ENCODE measurements at regions not wholly inside any gene's neighbourhood (a gene's known extent, or its start where the extent isn't known, plus 50 kb on each side); places are given as distances from the start of the nearest gene placed in this dataset.

DNA sequence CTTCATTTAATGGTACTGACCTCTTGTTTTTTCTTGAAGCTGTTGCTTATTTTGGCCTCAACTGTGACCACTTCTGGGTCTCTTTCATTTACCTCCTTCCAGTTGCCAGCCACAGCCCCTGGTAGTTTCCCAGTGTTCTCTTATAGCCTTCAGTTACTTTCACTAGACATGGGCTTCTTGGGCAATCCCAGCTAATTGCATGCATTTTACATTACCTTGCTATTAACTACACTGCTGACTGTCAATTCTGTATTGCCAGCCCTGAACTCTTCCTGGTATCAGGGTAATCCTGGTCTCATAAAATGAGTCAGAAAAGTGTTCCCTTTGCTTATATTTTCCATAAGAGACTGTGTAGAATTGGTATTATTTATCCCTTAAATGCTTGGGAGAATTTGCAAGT lies 195.8 kb upstream of the LARGE1 start:
- H3K36me3 Mint-ChIP-seq (ENCODE audit: low read depth): no peaks in the 10 kb centered on the region

DNA sequence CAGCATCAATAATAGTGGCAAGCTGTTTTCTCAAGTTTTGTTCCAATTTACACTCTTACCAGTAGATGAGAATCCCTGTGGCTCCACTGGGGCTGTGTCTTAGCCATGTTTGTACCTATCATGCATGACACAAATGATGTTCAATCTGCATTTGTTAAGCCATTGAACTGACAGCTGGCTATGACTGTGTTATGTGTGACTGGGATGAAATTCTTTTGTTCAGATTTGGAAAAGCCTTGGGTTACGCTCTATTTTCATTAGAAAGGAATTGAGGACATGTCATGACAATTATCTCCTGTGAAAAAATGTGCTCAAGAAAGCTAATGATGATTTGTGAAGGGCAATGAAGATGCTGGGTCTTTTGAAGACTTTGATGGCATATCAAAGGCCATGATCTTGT lies 201.8 kb upstream of the LARGE1 start:
- no peak overlapping the region for H3K27ac ChIP-seq (ENCODE audit: low read depth in 1 of 2, low read length in 2 of 2)
- Mint-ChIP-seq H3K27ac (no peak overlapping the region), H3K9me3 (peaks cover 2% of the 10 kb centered on the region), H3K4me1 (ENCODE audit: low read depth) (no peaks in the 10 kb centered on the region), H3K27me3 (no peaks in the 10 kb centered on the region), H3K4me3 (no peak overlapping the region), H3K36me3 (ENCODE audit: low read depth) (no peaks in the 10 kb centered on the region)
- intact Hi-C loops (cut with DNase I, micrococcal nuclease): no loop called here
- POLR2A ChIA-PET: no interaction called here
- H3K4me3 ChIP-seq (ENCODE audit: low read length): no peak overlapping the region
- CTCF ChIA-PET: interaction anchor here (1.4 kb wide), 1 partner anchor 11 kb away, joined by 3 read pairs; no protein-coding TSS in a partner anchor
- TF ChIP-seq, protein P1, sequence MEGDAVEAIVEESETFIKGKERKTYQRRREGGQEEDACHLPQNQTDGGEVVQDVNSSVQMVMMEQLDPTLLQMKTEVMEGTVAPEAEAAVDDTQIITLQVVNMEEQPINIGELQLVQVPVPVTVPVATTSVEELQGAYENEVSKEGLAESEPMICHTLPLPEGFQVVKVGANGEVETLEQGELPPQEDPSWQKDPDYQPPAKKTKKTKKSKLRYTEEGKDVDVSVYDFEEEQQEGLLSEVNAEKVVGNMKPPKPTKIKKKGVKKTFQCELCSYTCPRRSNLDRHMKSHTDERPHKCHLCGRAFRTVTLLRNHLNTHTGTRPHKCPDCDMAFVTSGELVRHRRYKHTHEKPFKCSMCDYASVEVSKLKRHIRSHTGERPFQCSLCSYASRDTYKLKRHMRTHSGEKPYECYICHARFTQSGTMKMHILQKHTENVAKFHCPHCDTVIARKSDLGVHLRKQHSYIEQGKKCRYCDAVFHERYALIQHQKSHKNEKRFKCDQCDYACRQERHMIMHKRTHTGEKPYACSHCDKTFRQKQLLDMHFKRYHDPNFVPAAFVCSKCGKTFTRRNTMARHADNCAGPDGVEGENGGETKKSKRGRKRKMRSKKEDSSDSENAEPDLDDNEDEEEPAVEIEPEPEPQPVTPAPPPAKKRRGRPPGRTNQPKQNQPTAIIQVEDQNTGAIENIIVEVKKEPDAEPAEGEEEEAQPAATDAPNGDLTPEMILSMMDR (IDR thresholded peaks at IDR 0.05): no peak
- H3K27me3 ChIP-seq (ENCODE audit: control insufficient read depth in 1 of 2, insufficient read depth in 2 of 2, low read length in 2 of 2): no peaks in the 10 kb centered on the region
- no peaks in the 10 kb centered on the region for H3K4me1 ChIP-seq (ENCODE audit: insufficient read depth, low read length)
- ATAC-seq (ENCODE audit: poor library complexity) (no peak), DNase-seq (no peak)
- no peaks in the 10 kb centered on the region for H3K9me3 ChIP-seq (ENCODE audit: control insufficient read depth in 1 of 2, insufficient read depth in 1 of 2, low read length in 2 of 2)
- no peaks in the 10 kb centered on the region for H3K36me3 ChIP-seq (ENCODE audit: insufficient read depth, low read length)

More for the DNA sequence above, 195.8 kb upstream of the LARGE1 start:
- TF ChIP-seq, protein P1 (IDR thresholded peaks at IDR 0.05): no peak
- no peaks in the 10 kb centered on the region for H3K9me3 ChIP-seq (ENCODE audit: control insufficient read depth in 1 of 2, insufficient read depth in 1 of 2, low read length in 2 of 2)
- ATAC-seq (ENCODE audit: poor library complexity) (no peak), DNase-seq (no peak)
- intact Hi-C loops (cut with DNase I, micrococcal nuclease): no loop called here
- Mint-ChIP-seq H3K4me3 (no peak overlapping the region), H3K9me3 (no peaks in the 10 kb centered on the region), H3K4me1 (ENCODE audit: low read depth) (no peaks in the 10 kb centered on the region), H3K27me3 (no peaks in the 10 kb centered on the region), H3K27ac (no peak overlapping the region)
- ChIA-PET CTCF (no interaction called here), POLR2A (no interaction called here)
- no peak overlapping the region for H3K27ac ChIP-seq (ENCODE audit: low read depth in 1 of 2, low read length in 2 of 2)
- H3K4me3 ChIP-seq (ENCODE audit: low read length): no peak overlapping the region
- H3K4me1 ChIP-seq (ENCODE audit: insufficient read depth, low read length): no peaks in the 10 kb centered on the region
- H3K36me3 ChIP-seq (ENCODE audit: insufficient read depth, low read length): no peaks in the 10 kb centered on the region
- no peaks in the 10 kb centered on the region for H3K27me3 ChIP-seq (ENCODE audit: control insufficient read depth in 1 of 2, insufficient read depth in 2 of 2, low read length in 2 of 2)

DNA sequence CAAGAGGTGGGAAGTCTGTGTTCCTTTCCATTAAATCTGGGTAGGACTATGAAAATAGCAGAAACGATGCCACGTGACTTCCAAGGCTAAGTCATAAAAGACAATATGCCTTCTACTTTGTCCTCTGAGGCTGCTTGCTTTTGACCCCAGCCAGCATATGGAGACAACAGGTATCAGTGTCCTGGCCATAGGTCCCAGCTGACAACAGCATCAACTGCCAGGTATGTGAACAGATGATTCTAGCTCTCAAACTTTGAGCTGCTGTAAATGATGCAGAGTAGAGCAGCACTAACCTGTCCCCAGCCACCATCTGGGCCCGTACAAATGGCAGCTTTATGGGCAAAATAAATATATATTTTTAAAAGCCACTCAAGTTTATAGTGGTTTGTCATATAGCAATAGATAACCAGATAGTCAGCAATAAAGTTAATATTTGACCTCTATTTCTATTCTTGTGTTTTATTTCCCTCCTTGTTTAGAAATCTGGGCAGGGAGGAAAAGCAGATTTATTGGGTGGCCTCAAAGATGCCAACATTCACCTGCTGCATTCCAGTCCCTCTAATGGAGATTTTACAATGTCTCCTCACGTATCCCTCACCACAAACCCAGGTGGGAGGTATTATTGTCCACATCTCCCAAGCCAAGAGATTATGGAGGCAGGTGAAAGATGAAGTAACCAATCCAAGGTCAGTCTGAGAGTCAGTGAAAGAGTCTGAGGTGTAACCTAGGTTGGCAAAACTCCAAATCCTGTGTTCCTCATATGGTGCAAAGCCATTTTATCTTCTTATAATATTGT lies 209.6 kb upstream of the LARGE1 start:
- Histone ChIP-seq H3K27ac (ENCODE audit: low read depth in 1 of 2, low read length in 2 of 2) (no peak overlapping the region), H3K9me3 (ENCODE audit: control insufficient read depth in 1 of 2, insufficient read depth in 1 of 2, low read length in 2 of 2) (peaks cover 0 to 8% of the 10 kb centered on the region in 2 experiments), H3K27me3 (ENCODE audit: control insufficient read depth in 1 of 2, insufficient read depth in 2 of 2, low read length in 2 of 2) (no peaks in the 10 kb centered on the region), H3K36me3 (ENCODE audit: insufficient read depth, low read length) (no peaks in the 10 kb centered on the region), H3K4me1 (ENCODE audit: insufficient read depth, low read length) (no peaks in the 10 kb centered on the region), H3K4me3 (ENCODE audit: low read length) (no peak overlapping the region)
- no peak for ATAC-seq (ENCODE audit: poor library complexity)
- Mint-ChIP-seq H3K27ac (no peak overlapping the region), H3K4me1 (ENCODE audit: low read depth) (no peaks in the 10 kb centered on the region), H3K27me3 (no peaks in the 10 kb centered on the region), H3K36me3 (ENCODE audit: low read depth) (no peaks in the 10 kb centered on the region), H3K4me3 (no peak overlapping the region), H3K9me3 (no peaks in the 10 kb centered on the region)
- DNase-seq: no peak
- ChIA-PET POLR2A (no interaction called here), CTCF (no interaction called here)
- TF ChIP-seq, protein P1 (IDR thresholded peaks at IDR 0.05): no peak
- intact Hi-C loops (cut with DNase I, micrococcal nuclease): no loop called here
